A549 (cell line): ENCODE measurements at regions not wholly inside any gene's neighbourhood (a gene's known extent, or its start where the extent isn't known, plus 50 kb on each side); places are given as distances from the start of the nearest gene placed in this dataset.

Experiments
- ATAC-seq, 2 experiments: fragments of 200-7000 bp in 1 of 2; fragments of >200 bp in 1 of 2; cut with Nextera tagmentation in 1 of 2; cut with Tn5 transposase in 1 of 2; 3 replicates each; pipeline versions ENCODE4 v1.8.0 to v1.9.1; 2018 to 2020; ENCODE audit warnings: mild to moderate bottlenecking in 1 of 2, moderate library complexity in 1 of 2
- CTCF ChIA-PET: fragments of 300-600 bp; sonication (Branson Sonifier 250); formaldehyde crosslinking; extraction: SDS; loops from one replicate; lab custom pipeline; 2021; ENCODE audit warnings: antibody characterized with exemption, inconsistent platforms; lab: Yijun Ruan, JAX
- POLR2A ChIA-PET: fragments of 350-600 bp; formaldehyde crosslinking; extraction: SDS; loops from one replicate; lab custom pipeline; 2021; ENCODE audit warnings: antibody characterized with exemption, inconsistent platforms; lab: Yijun Ruan, JAX
- DNase-seq, 2 experiments: peaks; one replicate each; pipeline versions ENCODE4 v3.0.0 to v3.0.0-alpha.2; 2011 to 2016; ENCODE audit warnings: low read depth in 1 of 2, low spot score in 1 of 2
- FAIRE-seq: peaks from 2 replicates; lab custom pipeline; 2011; peaks lifted over from hg19 to GRCh38; lab: Jason Lieb, UNC
- H3K27ac ChIP-seq, 2 experiments: fragments of >200 bp; sonication (Bioruptor Twin); formaldehyde crosslinking; 3 replicates each; pipeline ENCODE4 v1.5.1; 2016 to 2017
- H3K4me1 ChIP-seq: fragments of >200 bp; sonication (Bioruptor Twin); formaldehyde crosslinking; 3 replicates; pipeline ENCODE4 v1.6.1; 2016
- H3K4me2 ChIP-seq: fragments of >200 bp; sonication (Bioruptor Twin); formaldehyde crosslinking; 3 replicates; pipeline ENCODE4 v1.6.1; 2016
- H3K4me3 ChIP-seq: fragments of >200 bp; sonication (Bioruptor Twin); formaldehyde crosslinking; 3 replicates; pipeline ENCODE4 v1.5.1; 2016
- H3K9me3 ChIP-seq: fragments of >200 bp; sonication (Bioruptor Twin); formaldehyde crosslinking; 3 replicates; pipeline ENCODE4 v1.6.1; 2016
- CBX8 ChIP-seq: fragments of 200-600 bp; sonication (generic); IDR thresholded peaks from 2 replicates; pipeline ENCODE4 v1.6.1; 2016
- CHD2 ChIP-seq: fragments of 150-350 bp; IDR thresholded peaks from 2 replicates; pipeline ENCODE4 v1.6.1; 2014; ENCODE audit warnings: low read length; ENCODE audit not compliant: partially characterized antibody
- CHD4 ChIP-seq: fragments of 200-600 bp; sonication (generic); IDR thresholded peaks from 2 replicates; pipeline ENCODE4 v1.6.1; 2016; ENCODE audit warnings: antibody characterized with exemption, mild to moderate bottlenecking, borderline replicate concordance
- EP300 ChIP-seq, 2 experiments: fragments of >200 bp; sonication (Bioruptor Twin); formaldehyde crosslinking; IDR thresholded peaks; 2 replicates in 1 of 2; 3 replicates in 1 of 2; pipeline ENCODE4 v1.6.1; 2016 to 2017
- ESRRA ChIP-seq: fragments of 150-350 bp; IDR thresholded peaks from 2 replicates; pipeline ENCODE4 v1.6.1; 2014; ENCODE audit warnings: mild to moderate bottlenecking, low read length, borderline replicate concordance
- FOSL2 ChIP-seq, 2 experiments: fragments of 450-650 bp in 1 of 2; fragments of >200 bp in 1 of 2; sonication (Bioruptor Twin) in 1 of 2; formaldehyde crosslinking; IDR thresholded peaks; 2 replicates each; pipeline versions ENCODE4 v1.5.0 to v1.6.1; 2016 to 2020; ENCODE audit warnings: mild to moderate bottlenecking in 1 of 2, moderate library complexity in 1 of 2
- FOXS1 ChIP-seq: fragments of 250-450 bp; sonication (Bioruptor Pico); IDR thresholded peaks from 2 replicates; pipeline ENCODE4 v1.5.0; 2020; ENCODE audit warnings: mild to moderate bottlenecking, moderate library complexity
- HMGXB4 ChIP-seq: fragments of 250-450 bp; sonication (Bioruptor Pico); IDR thresholded peaks from 2 replicates; pipeline ENCODE4 v1.5.0; 2021; ENCODE audit warnings: mild to moderate bottlenecking, moderate library complexity, borderline replicate concordance
- JUN ChIP-seq, 2 experiments: fragments of >200 bp; sonication (Bioruptor Twin); formaldehyde crosslinking; IDR thresholded peaks; 2 replicates in 1 of 2; 3 replicates in 1 of 2; pipeline ENCODE4 v1.6.1; 2016 to 2017
- JUNB ChIP-seq: fragments of >200 bp; sonication (Bioruptor Twin); formaldehyde crosslinking; IDR thresholded peaks from 2 replicates; pipeline ENCODE4 v1.6.1; 2016
- MAFK ChIP-seq: fragments of 450-650 bp; IDR thresholded peaks from 2 replicates; pipeline ENCODE4 v1.6.1; 2014; ENCODE audit not compliant: partially characterized antibody
- RAD21 ChIP-seq, 2 experiments: fragments of >200 bp in 1 of 2; sonication (Bioruptor Twin) in 1 of 2; formaldehyde crosslinking in 1 of 2; IDR thresholded peaks in 1 of 2; conservative IDR thresholded peaks in 1 of 2; 2 replicates in 1 of 2; 3 replicates in 1 of 2; pipeline ENCODE4 v1.6.1; 2012 to 2018; ENCODE audit warnings: inconsistent platforms in 1 of 2
- RARB ChIP-seq: fragments of 250-450 bp; sonication (Bioruptor Pico); IDR thresholded peaks from 2 replicates; pipeline ENCODE4 v1.8.0; 2021; ENCODE audit warnings: mild to moderate bottlenecking, moderate library complexity
- RCOR1 ChIP-seq: fragments of 150-350 bp; IDR thresholded peaks from 2 replicates; pipeline ENCODE4 v1.6.1; 2014; ENCODE audit warnings: antibody characterized with exemption, low read length, low read depth
- RFX5 ChIP-seq: fragments of 450-650 bp; IDR thresholded peaks from 2 replicates; pipeline ENCODE4 v1.7.1; 2014; ENCODE audit warnings: antibody characterized with exemption, mild to moderate bottlenecking, moderate library complexity
- RNF2 ChIP-seq: fragments of 200-600 bp; sonication (generic); IDR thresholded peaks from 2 replicates; pipeline ENCODE4 v1.6.1; 2016; ENCODE audit warnings: low read depth, mild to moderate bottlenecking, antibody characterized with exemption, moderate library complexity, borderline replicate concordance
- SREBF2 ChIP-seq: fragments of 450-650 bp; IDR thresholded peaks from 2 replicates; pipeline ENCODE4 v1.6.1; 2014; ENCODE audit warnings: mild to moderate bottlenecking, moderate library complexity
- ZFP36 ChIP-seq: fragments of 450-650 bp; IDR thresholded peaks from 2 replicates; pipeline ENCODE4 v1.6.1; 2014; ENCODE audit warnings: borderline replicate concordance; ENCODE audit not compliant: partially characterized antibody
- ZNF302 ChIP-seq: fragments of 250-450 bp; sonication (Bioruptor Pico); IDR thresholded peaks from 2 replicates; pipeline ENCODE4 v1.9.0; 2021; ENCODE audit warnings: inconsistent platforms, mild to moderate bottlenecking, moderate library complexity
- ZSCAN20 ChIP-seq: fragments of 250-450 bp; sonication (Bioruptor Pico); IDR thresholded peaks from 2 replicates; pipeline ENCODE4 v1.8.0; 2022; ENCODE audit warnings: mild to moderate bottlenecking, moderate library complexity
- WGBS: methylation state at CpG from one replicate; pipeline ENCODE4 v1.1.6; 2017; ENCODE audit errors: missing lambda C conversion rate; 5-methylcytosine and 5-hydroxymethylcytosine counted together
- TF ChIP-seq, protein P1 (sequence below): IDR thresholded peaks from 2 replicates; pipeline ENCODE4 v1.6.1; 2012

GRCh38 chr6:106796781-106797180 lies 167.4 kb downstream of the QRSL1 start:
- DNase-seq (no peak), FAIRE-seq (no peak), ATAC-seq (no peak)
- Histone ChIP-seq H3K9me3 (no peaks in the 10 kb centered on the region), H3K27ac (peak overlapping the region; percentile 78 to 87), H3K4me1 (peaks cover 51% of the 10 kb centered on the region), H3K4me3 (no peak overlapping the region), H3K4me2 (no peak overlapping the region)
- ChIA-PET POLR2A (no interaction called here), CTCF (no interaction called here)
- 59% methylated on average over 1 of the region's 1 CpG for WGBS
- TF ChIP-seq FOSL2 (IDR thresholded peaks at IDR 0.05) (no peak), FOSL2 (CRISPR knock-in tag; IDR thresholded peaks at IDR 0.05) (no peak)

DNA sequence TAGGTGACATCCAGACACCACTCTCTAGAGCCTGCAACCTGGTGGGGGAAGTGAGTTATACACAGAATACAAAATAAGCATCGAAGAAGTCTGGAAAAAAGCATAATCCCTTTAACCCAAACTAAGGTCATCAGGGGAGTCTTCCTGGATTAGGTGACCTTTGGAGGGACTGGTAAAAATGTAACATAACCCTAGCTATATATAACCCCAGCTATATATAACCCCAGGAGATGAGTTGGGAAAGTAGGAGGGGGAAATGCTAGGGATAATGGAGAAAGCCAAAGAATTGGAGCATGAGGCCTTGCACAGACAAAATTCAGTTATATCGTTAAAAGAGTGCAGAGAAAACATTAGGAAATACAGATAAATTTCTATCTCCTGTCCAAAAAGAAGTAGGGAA lies 164.8 kb downstream of the QRSL1 start:
- TF ChIP-seq RFX5, result no peak
- no peak for TF ChIP-seq EP300 (IDR thresholded peaks at IDR 0.05)
- no peak for TF ChIP-seq CHD4
- TF ChIP-seq RCOR1, result no peak
- no peak for TF ChIP-seq HMGXB4 (CRISPR knock-in tag)
- TF ChIP-seq, protein P1, sequence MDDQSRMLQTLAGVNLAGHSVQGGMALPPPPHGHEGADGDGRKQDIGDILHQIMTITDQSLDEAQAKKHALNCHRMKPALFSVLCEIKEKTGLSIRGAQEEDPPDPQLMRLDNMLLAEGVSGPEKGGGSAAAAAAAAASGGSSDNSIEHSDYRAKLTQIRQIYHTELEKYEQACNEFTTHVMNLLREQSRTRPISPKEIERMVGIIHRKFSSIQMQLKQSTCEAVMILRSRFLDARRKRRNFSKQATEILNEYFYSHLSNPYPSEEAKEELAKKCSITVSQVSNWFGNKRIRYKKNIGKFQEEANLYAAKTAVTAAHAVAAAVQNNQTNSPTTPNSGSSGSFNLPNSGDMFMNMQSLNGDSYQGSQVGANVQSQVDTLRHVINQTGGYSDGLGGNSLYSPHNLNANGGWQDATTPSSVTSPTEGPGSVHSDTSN, result no peak
- no peak for TF ChIP-seq RNF2
- no peak for TF ChIP-seq FOSL2 (IDR thresholded peaks at IDR 0.05)
- TF ChIP-seq FOSL2 (CRISPR knock-in tag; IDR thresholded peaks at IDR 0.05), result no peak
- no peak for TF ChIP-seq ZFP36
- no peak for TF ChIP-seq FOXS1 (CRISPR knock-in tag)
- no peak for TF ChIP-seq RARB (CRISPR knock-in tag)
- Histone ChIP-seq H3K4me1 (peaks cover 57% of the 10 kb centered on the region), H3K9me3 (no peaks in the 10 kb centered on the region), H3K4me2 (no peak overlapping the region), H3K27ac (peak overlapping the region; percentile 9 to 17; a peak in 3 of 6 replicates), H3K4me3 (no peak overlapping the region)
- ATAC-seq (no peak), FAIRE-seq (no peak), DNase-seq (no peak)
- POLR2A ChIA-PET, result no interaction called here
- 82% methylated on average over 2 of the region's 2 CpGs for WGBS
- CTCF ChIA-PET, result no interaction called here

DNA sequence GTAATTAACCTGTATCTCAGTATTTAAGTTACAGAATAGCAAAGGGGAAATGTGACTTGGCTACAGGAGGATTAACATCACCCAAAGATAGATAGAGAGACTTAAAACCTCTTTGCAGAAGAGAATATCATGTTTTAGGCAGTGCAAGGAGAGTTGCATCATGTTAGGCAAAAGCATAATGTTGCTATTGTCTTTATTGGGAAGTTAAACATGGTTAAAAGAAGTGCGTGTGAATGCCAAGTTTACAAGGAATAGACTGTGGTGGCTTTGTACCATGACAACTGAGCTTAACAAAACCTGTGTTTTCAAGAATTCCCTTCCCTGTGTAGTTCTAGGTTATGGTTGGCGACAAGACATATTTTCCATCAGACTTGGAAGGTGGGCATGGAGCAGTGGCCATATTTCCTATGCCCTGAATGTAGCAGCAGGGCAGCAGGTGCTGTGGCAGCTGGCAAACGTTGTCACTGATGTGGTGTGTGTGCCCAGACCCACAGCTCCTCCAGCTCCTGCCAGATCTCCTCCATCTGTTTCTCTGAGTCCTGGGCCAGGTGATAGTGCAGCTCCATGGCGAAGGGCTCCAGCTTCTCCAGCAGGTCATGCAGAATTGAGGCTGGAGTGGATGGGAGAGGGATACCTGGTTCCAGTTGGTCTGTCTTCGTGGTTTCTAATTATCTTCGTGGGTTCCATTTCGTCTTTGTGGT lies 163.3 kb downstream of the QRSL1 start:
- ChIA-PET CTCF (interaction anchor here (1.2 kb wide), 1 partner anchor 226 kb away, joined by 3 read pairs; no protein-coding TSS in a partner anchor), POLR2A (no interaction called here)
- DNase-seq (no peak), ATAC-seq (no peak), FAIRE-seq (no peak)
- whole genome bisulfite sequencing, result 63% methylated on average over 7 of the region's 7 CpGs
- no peaks in the 10 kb centered on the region for H3K9me3 ChIP-seq
- H3K27ac ChIP-seq, result peak overlapping the region in 1 of 2 experiments; percentile 61; a peak in 2 of 6 replicates
- no peak overlapping the region for H3K4me2 ChIP-seq
- no peak overlapping the region for H3K4me3 ChIP-seq
- H3K4me1 ChIP-seq, result peaks cover 54% of the 10 kb centered on the region
- no peak for TF ChIP-seq JUN (IDR thresholded peaks at IDR 0.05)
- TF ChIP-seq ESRRA, result no peak
- TF ChIP-seq, protein P1, result no peak

DNA sequence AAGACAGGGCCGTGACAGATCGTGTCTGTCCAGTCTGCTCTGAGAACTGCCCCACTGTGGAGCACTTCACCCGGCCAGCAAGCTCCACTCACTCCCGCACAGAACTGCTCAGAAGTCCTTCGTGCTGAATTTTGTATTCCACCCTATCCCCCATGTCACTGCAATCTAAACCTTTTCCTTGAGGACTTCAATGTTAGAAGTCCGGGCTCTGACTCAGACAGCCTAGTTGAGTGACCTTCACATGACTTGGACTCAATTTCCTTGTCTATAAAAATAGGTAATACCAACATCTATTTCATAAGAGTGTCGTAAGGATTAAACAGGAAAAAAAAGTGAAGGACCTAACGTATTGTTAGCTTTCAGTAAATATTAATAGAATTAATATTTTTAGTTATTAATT lies 161.6 kb downstream of the QRSL1 start:
- peak overlapping the region in 1 of 2 experiments; percentile 88; a peak in 4 of 6 replicates for H3K27ac ChIP-seq
- no peaks in the 10 kb centered on the region for H3K9me3 ChIP-seq
- peaks cover 61% of the 10 kb centered on the region for H3K4me1 ChIP-seq
- POLR2A ChIA-PET, result no interaction called here
- FAIRE-seq (no peak), ATAC-seq (no peak), DNase-seq (peak in 1 of 2 experiments; percentile 21)
- 0 out of 3 replicates have a peak overlapping the region, but pooled peaks have one; percentile 18 for H3K4me2 ChIP-seq
- CTCF ChIA-PET, result no interaction called here
- WGBS, result 59% methylated on average over 8 of the region's 8 CpGs
- TF ChIP-seq JUNB (no peak), FOSL2 (IDR thresholded peaks at IDR 0.05) (no peak), FOSL2 (CRISPR knock-in tag; IDR thresholded peaks at IDR 0.05) (no peak), RAD21 (conservative IDR thresholded peaks at IDR 0.05 in 1 of 2, IDR thresholded peaks at IDR 0.05 in 1 of 2) (no peak), CBX8 (no peak), ZSCAN20 (no peak), ZNF302 (CRISPR knock-in tag) (no peak), SREBF2 (no peak), FOXS1 (CRISPR knock-in tag) (no peak), MAFK (no peak), CHD2 (no peak)
- TF ChIP-seq, protein P1, result no peak
- H3K4me3 ChIP-seq, result no peak overlapping the region
